HG02852 (cell line): ENCODE measurements at regions not wholly inside any gene's neighbourhood (a gene's known extent, or its start where the extent isn't known, plus 50 kb on each side); places are given as distances from the start of the nearest gene placed in this dataset.
"Not testable (repeated sequence)": the region's sequence is repeated elsewhere in the genome, so short reads cannot be mapped to it uniquely, and the experiment has no call there.

Source experiments
- ATAC-seq: cut with Tn5 transposase; IDR thresholded peaks from one replicate; pipeline ENCODE4 v1.9.1; 2021; ENCODE audit warnings: mild to moderate bottlenecking, moderate library complexity; ENCODE audit not compliant: unreplicated experiment

- ATAC-seq, result no peak
Measured at GRCh38 chr21:28725396-28725795, 267.3 kb downstream of the LTN1 start.

GRCh38 chr21:28723646-28724045 lies 269.0 kb downstream of the LTN1 start:
- ATAC-seq, result no peak

DNA sequence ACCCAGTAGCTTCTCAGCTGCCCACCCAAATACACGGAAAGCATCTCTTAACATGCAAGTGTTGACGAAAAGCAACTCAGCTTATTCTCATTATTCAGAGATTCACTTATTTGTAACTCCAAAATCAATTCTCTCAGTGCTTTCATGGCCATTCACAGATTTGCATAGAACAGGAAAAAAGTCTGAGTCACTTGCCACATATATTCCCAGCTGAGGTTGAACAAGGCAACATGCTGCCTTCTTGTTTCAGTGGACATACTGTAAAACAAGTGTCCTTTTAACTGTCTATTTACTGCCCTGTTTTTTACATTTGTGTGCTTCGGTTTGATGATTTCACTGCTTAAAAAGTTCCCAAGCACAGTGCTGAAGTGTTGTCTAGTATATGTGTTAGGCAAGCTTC lies 273.0 kb downstream of the LTN1 start:
- ATAC-seq, result no peak

DNA sequence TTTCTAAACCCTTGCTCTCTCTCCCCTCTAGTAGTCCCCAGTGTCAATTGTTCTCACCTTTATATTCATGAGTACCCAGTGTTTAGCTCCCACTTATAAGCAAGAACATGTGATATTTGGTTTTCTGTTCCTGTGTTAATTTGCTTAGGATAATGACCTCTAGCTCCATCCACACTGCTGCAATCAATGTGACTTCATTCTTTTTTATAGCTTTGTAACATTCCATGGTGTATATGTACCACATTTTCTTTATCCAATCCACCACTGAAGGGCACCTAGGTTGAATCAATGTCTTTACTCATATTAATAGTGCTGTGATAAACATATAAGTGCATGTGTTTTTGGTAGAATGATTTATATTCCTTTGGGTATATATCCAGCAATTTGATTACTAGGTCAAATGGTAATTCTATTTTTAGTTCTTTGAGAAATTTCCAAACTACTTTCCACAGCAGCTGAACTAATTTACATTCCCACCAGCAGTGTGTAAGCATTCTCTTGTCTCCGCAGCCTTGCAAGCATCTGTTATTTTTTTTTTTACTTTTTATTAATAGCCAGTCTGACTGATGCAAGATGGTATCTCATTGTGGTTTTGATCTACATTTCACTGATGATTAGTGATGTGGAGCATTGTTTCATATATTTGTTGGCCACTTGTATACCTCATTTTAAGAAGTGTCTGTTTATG lies 277.8 kb downstream of the LTN1 start:
- ATAC-seq, result no peak

DNA sequence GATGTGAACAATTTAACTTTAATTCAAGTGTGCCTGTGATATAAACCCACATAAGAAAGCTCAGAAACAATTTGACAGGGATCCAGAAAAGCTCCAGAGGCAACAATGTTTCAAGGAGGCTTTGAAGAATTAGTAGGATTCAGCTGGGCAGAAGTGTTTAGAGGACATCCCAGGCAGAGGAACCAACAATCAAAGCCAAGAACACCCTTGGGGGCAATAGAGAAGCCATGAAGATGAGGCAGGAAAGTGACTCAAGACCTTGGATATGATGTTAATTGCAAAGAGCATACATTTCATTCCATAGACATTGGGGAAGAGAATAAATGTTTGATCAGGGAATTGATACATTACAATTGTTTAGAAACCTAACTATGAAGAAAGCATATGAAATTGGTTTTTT lies 280.3 kb downstream of the LTN1 start:
- ATAC-seq, result no peak

DNA sequence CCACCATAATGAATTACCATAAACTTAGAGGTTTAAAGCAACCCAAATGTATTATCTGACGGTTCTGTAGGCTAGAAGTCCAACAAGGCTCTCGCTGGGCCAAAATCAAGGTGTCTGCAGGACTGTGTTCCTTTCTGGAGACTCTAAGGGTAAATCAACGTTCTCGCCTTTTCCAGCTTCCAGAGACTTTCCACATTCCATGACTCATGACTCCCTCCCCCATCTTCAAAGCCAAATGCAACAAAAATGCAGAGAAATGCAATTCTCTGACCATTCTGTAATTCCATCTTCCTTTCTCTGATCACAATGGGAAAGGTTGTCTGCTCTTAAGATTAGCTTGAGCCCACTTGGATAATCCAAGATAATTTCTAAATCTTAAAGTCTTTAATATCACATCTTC lies 287.1 kb downstream of the LTN1 start:
- no peak for ATAC-seq

- ATAC-seq, result no peak
Measured at GRCh38 chr21:28704746-28705145, 287.9 kb downstream of the LTN1 start.

GRCh38 chr21:28703861-28704260 lies 288.8 kb downstream of the LTN1 start:
- no peak for ATAC-seq

GRCh38 chr21:28699596-28700259 lies 292.9 kb downstream of the LTN1 start:
- ATAC-seq, result no peak

- ATAC-seq, result no peak
Measured at GRCh38 chr21:28699186-28699585, 293.5 kb downstream of the LTN1 start.

GRCh38 chr21:28696844-28697410 lies 295.8 kb downstream of the LTN1 start:
- ATAC-seq, result no peak

- no peak for ATAC-seq
Measured at GRCh38 chr21:28693476-28693875, 299.2 kb downstream of the LTN1 start.

GRCh38 chr21:28690196-28690595 lies 302.5 kb downstream of the LTN1 start:
- no peak for ATAC-seq

DNA sequence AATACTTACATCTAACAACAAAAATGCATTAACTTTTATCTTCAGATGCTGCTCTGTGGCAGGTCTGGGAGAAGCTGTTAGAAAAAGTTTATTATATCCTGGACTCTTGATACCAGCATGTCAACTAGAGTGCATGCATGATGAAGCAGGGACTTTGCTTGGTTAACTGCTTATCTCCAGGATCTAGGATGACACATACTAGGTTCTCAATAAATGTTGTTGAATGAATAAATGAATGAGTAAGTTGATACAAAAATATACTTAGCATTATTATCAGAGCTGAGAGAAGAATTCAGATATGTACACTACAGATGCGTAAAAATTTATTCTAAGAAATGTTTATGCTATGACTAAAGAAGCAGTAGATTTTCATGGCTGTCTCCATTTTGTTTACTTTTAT lies 304.3 kb downstream of the LTN1 start:
- ATAC-seq, result no peak

DNA sequence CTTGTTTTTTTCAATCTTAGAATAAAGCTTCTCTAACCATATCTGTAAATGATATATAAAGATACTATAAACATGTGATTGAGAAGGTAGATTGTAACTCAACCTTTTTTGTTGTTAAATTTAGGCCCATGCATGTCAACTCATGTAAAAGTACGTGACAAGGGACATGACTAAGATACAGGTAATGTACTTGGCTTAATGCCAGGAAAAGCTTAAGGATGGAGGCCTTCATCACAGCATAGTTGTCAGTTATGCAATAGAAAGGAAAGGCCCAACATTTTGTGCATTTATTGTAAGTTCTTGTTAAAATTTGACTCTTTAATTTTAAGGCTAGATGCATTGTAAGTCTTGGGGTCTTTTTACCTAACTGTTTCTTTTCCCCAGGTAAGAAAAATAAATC lies 305.1 kb downstream of the LTN1 start:
- ATAC-seq, result no peak

DNA sequence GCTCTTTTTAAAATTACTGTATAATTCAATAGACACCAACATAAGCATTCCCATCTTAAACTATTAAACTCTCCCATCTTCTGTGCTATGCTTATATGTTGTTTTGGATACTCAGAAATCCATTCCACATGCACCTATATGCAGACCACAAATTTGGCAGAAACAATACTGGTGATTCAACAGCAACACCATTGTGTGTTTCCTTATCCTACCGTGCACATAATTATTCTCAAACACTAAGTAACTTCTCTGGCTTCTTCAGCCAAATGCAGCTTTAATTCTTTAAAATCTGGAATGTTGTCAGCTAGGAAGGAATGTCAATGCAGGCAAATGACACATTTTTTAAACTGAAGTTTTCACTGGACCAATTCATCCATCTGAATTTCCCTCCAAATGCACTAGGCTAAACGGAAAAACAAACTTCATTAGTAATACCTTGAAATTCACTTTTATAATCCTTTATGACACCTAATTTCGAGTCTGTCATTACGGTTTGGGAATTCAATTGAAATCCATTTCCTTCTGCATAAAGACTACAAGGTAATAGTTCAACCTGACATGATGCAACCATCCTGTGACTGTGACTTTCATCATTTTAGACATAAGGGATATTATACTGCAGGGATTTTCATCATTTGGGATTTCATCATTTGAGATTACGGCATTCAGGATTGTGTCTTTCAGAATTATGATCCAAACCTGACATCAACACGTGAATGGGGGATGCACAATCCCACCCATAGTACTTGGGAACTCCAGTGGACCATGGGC lies 308.5 kb downstream of the LTN1 start:
- no peak for ATAC-seq

DNA sequence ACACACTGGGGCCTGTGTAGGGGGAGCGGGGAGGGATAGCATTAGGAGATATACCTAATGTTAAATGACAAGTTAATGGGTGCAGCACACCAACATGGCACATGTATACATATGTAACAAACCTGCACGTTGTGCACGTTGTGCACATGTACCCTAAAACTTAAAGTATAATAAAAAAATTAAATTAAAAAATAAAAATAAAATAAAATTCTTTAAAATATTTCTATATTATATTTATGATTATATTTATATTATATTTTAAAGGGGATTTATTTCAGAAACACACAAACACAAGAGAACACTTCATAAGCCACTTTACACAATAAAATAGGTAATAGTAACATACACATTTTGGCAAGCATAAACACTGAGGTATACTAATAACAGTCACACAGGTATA lies 309.8 kb downstream of the LTN1 start:
- ATAC-seq, result not testable (repeated sequence)

DNA sequence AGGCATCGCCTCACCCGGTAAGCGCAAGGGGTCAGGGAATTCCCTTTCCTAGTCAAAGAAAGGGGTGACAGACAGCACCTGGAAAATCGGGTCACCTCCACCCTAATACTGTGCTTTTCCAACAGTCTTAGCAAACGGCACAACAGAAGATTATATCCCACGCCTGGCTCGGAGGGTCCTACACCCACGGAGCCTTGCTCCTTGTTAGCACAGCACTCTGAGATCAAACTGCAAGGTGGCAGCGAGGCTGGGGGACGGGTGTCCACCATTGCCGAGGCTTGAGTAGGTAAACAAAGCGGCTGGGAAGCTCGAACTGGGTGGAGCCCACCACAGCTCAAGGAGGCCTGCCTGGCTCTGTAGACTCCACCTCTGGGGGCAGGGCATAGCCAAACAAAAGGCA lies 315.6 kb downstream of the LTN1 start:
- ATAC-seq, result not testable (repeated sequence)

GRCh38 chr21:28675331-28676041 lies 317.2 kb downstream of the LTN1 start:
- ATAC-seq, result no peak

GRCh38 chr21:28674763-28675162 lies 317.9 kb downstream of the LTN1 start:
- no peak for ATAC-seq

DNA sequence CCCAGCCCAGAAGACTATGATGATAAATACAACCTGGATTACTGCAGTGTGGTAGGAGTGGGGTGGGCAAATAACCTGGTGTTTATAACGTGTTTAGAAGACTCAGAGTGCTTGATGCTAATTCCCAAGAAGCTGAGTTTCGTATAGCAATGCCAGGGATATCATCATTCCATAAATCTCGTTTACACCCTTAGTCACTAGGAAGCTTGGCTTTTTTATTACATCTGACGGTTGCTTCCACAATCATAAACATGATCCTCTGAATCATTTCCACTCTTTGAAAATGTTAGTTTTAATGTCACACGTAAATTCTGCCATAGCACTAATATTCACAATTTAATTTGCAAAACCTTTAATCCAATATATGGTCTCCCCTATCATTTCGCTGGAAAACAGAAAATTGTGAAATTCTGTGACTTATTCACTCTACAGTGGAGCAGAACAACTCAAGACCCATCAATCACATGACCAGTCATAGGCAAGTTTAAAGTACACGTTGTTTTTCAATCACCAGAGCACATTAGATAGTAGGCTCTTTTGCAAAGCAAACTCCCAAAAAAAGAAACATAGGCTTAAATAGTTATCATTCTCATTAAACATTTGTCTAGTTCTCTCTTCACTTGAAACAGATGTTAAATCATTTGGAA lies 321.0 kb downstream of the LTN1 start:
- ATAC-seq, result no peak
